Fibroblast of villous mesenchyme (primary cell): ENCODE measurements at regions not wholly inside any gene's neighbourhood (a gene's known extent, or its start where the extent isn't known, plus 50 kb on each side); places are given as distances from the start of the nearest gene placed in this dataset. TPM values are rescaled to one million over a fixed set of nuclear protein-coding genes. Genes with fewer than 3 reads are reported as not detected.

Experiments used
- DNase-seq: peaks from one replicate; pipeline ENCODE4 v3.0.0-alpha.2; 2010; ENCODE audit warnings: low read depth
- H3K4me3 ChIP-seq: 2 replicates; pipeline ENCODE4 v1.5.1; 2011; ENCODE audit warnings: low read depth, mild to moderate bottlenecking, low read length
- CTCF ChIP-seq: IDR thresholded peaks from 2 replicates; pipeline ENCODE4 v1.5.1; 2012; ENCODE audit warnings: low read depth, mild to moderate bottlenecking, low read length; ENCODE audit not compliant: insufficient read depth
- small RNA-seq: library from RNA; depleted of rRNA; stranded (forward); fragments of <200 nt; gene quantifications from one replicate; pipeline ENCODE3, GENCODE V24; 2012

GRCh38 chr11:30172883-30173311, 57.9 kb upstream of the FSHB start:
- TF ChIP-seq CTCF, result no peak
- no peak for DNase-seq
- H3K4me3 ChIP-seq, result no peak overlapping the region

GRCh38 chr11:30174265-30175020, 56.4 kb upstream of the FSHB start:
- TF ChIP-seq CTCF, result no peak
- no peak overlapping the region for H3K4me3 ChIP-seq
- no peak for DNase-seq

Small RNAs in the stretch of these regions (small RNA-seq; reads per million reads assigned to genes)
- not detected for gene AL358944.1
